ENCODE measurements at regions not wholly inside any gene's neighbourhood (a gene's known extent, or its start where the extent isn't known, plus 50 kb on each side); places are given as distances from the start of the nearest gene placed in this dataset.
"Not testable (repeated sequence)": the region's sequence is repeated elsewhere in the genome, so short reads cannot be mapped to it uniquely, and the experiment has no call there.

DNA sequence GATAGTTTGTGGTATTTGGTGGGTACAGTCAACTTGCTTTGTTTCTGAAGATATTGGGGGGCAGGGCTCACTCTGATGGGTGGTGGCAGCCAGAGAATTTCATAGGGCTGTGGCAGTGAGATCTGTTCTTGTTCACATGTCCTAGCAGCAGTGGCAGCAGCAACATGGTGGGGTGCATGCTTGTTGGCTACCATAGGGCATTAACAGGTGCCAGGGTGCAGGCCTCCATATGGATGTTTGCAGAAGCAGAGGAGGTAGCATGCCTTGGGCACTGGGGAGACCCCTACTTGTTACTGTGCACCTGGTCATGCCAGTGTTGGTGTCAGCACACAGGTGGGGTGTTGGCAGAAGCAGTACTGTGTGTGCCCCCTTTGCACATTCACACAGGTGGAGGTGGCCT lies 96.3 kb upstream of the ZC4H2 start:
- Histone ChIP-seq H3K4me3 (ENCODE audit: low read depth, low read length) (no peak overlapping the region), H3K27ac (no peak overlapping the region), H3K36me3 (replicated peaks) (no peaks in the 10 kb centered on the region), H3K27me3 (replicated peaks) (no peaks in the 10 kb centered on the region)
- TF ChIP-seq, protein P1, sequence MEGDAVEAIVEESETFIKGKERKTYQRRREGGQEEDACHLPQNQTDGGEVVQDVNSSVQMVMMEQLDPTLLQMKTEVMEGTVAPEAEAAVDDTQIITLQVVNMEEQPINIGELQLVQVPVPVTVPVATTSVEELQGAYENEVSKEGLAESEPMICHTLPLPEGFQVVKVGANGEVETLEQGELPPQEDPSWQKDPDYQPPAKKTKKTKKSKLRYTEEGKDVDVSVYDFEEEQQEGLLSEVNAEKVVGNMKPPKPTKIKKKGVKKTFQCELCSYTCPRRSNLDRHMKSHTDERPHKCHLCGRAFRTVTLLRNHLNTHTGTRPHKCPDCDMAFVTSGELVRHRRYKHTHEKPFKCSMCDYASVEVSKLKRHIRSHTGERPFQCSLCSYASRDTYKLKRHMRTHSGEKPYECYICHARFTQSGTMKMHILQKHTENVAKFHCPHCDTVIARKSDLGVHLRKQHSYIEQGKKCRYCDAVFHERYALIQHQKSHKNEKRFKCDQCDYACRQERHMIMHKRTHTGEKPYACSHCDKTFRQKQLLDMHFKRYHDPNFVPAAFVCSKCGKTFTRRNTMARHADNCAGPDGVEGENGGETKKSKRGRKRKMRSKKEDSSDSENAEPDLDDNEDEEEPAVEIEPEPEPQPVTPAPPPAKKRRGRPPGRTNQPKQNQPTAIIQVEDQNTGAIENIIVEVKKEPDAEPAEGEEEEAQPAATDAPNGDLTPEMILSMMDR (IDR thresholded peaks at IDR 0.05; ENCODE audit: low read depth, low read length, missing control alignments) = no peak
- DNase-seq = no peak
- in situ Hi-C loops (cut with HindIII; ENCODE audit: low pct_ligation_motif_present, low sequenced_read_pairs) = no loop called here

DNA sequence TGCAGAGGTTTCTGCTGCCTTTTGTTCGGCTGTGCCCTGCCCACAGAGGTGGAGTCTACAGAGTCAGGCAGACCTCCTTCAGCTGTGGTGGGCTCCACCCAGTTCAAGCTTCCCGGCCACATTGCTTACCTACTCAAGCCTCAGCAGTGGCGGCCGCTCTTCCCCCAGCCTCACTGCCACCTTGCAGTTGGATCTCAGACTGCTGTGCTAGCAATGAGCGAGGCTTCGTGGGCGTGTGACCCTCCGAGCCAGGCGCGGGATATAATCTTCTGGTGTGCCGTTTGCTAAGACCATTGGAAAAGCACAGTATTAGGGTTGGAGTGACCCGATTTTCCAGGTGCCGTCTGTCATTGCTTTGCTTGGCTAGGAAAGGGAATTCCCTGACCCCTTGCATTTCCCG lies 82.4 kb upstream of the ZC4H2 start:
- H3K4me3 ChIP-seq (ENCODE audit: low read depth, low read length); in situ Hi-C loops (cut with HindIII; ENCODE audit: low pct_ligation_motif_present, low sequenced_read_pairs): not testable (repeated sequence)

DNA sequence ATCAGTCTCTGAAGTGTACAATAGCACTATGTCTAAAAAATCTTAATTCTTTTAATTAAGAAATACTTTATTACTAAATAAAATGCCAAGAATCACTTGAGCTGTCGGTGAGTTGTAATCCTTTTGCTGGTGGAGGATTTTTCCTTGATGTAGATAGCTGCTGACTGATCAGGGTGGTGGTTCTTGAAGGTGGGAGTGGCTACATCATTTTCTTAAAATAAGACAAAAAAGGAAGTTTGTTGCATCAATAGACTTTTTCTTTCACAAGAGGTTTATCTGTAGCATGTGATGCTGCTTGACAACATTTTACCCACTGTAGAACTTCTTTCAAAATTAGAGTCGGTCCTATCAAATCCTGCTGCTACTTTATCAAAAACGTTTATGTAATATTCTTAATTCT lies 68.8 kb upstream of the ZC4H2 start:
- H3K27me3 ChIP-seq (replicated peaks) = no peaks in the 10 kb centered on the region
- no peak overlapping the region for H3K4me3 ChIP-seq (ENCODE audit: low read depth, low read length)
- in situ Hi-C loops (cut with HindIII; ENCODE audit: low pct_ligation_motif_present, low sequenced_read_pairs) = no loop called here
- TF ChIP-seq, protein P1 (IDR thresholded peaks at IDR 0.05; ENCODE audit: low read depth, low read length, missing control alignments) = no peak
- no peak for DNase-seq
- no peak overlapping the region for H3K27ac ChIP-seq
- no peaks in the 10 kb centered on the region for H3K36me3 ChIP-seq (replicated peaks)

More for the DNA sequence above, 82.4 kb upstream of the ZC4H2 start:
- H3K36me3 ChIP-seq (replicated peaks); DNase-seq; H3K27ac ChIP-seq; H3K27me3 ChIP-seq (replicated peaks): not testable (repeated sequence)

DNA sequence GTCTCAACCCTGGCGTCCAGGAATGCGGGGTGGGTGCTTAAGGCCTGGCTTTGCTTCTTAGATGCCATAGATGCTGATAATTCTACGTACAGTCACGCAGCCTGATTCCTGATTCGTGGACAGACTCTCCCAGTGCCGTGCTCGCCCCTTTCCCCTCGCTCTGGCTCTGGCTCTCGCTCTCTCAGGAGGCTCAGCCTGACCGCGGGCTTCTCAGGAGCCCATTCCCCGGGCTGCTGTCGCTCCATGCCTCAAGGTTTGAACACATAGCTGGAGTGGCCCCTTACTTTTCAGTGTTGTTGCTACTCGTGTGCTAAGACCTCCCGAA lies 59.2 kb upstream of the ZC4H2 start:
- H3K4me3 ChIP-seq (ENCODE audit: low read depth, low read length) = peak overlapping the region; percentile 41
- TF ChIP-seq, protein P1 (IDR thresholded peaks at IDR 0.05; ENCODE audit: low read depth, low read length, missing control alignments) = no peak
- in situ Hi-C loops (cut with HindIII; ENCODE audit: low pct_ligation_motif_present, low sequenced_read_pairs) = no loop called here
- DNase-seq = peak; percentile 4
- no peaks in the 10 kb centered on the region for H3K36me3 ChIP-seq (replicated peaks)
- H3K27ac ChIP-seq = no peak overlapping the region
- H3K27me3 ChIP-seq (replicated peaks) = no peaks in the 10 kb centered on the region

DNA sequence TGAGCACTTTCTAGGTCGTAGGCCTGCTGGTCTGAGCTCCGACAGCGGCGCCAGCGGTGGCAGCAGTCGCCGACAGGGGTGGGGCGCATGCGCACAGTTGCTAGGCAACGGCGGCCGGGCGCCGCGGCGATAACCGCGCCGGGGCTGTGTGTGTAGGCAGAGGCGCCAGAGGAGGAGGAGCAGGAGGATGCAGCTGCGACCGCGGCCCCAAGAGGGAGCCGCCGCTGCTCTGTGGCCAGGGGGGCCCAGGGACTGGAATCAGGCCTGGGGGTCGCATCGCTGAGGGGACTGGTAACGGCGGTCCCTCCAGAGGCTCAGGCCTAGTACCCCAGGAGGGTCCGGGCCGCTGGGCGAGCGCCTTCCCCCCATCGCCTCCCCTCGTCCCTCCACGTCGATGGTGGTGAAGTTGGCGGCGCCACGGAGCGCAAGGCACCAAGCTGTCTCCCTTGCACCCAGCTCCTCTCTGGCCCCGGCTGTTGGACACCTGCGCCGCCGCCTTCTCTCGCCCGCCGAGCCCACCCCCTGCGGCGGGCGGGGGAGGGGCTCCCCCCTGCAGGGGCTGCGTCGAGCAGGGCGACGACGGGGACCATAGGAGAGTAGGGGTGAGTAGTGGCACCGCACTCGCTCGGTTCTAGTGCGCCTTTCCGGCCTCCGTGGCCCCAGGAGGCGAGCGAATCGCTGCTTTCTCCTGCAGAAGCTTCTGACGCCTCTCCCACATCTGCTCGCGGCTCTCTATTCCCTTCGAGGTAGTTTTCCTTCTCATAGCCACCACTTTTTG lies 58.6 kb upstream of the ZC4H2 start, which contains the start of gene ZC3H12B:
Gene ZC3H12B, plus strand, starts transcription at position 159 of the 778 bp plus-strand sequence.
- DNase-seq = peak; percentile 55
- H3K27me3 ChIP-seq (replicated peaks) = no peaks in the 10 kb centered on the region
- no peak within 1 kb of the TSS for H3K27ac ChIP-seq
- in situ Hi-C loops (cut with HindIII; ENCODE audit: low pct_ligation_motif_present, low sequenced_read_pairs) = no loop called here
- no peaks in the 10 kb centered on the region for H3K36me3 ChIP-seq (replicated peaks)
- H3K4me3 ChIP-seq (ENCODE audit: low read depth, low read length) = peak within 1 kb of the TSS; percentile 41
- TF ChIP-seq, protein P1 (IDR thresholded peaks at IDR 0.05; ENCODE audit: low read depth, low read length, missing control alignments) = peak; percentile 42

DNA sequence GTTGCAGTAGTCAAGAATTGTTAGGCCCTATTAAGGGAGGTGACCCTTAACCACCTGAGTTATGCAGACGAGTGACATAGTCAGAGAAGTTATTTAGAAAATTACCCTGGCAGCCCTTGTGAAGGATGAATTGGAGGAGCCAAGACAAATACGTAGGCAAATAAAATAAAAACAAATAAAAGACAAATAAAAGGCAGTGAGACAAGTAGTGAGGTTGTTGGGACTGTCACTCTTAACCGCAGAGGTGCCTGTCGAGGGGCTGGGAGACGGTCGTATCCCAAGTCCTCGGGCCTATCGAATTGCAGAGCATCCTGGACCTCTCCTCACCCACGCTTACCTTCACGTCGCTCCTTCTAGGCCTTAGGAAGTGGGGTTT lies 58.0 kb upstream of the ZC4H2 start:
- no peaks in the 10 kb centered on the region for H3K27me3 ChIP-seq (replicated peaks)
- in situ Hi-C loops (cut with HindIII; ENCODE audit: low pct_ligation_motif_present, low sequenced_read_pairs) = no loop called here
- H3K36me3 ChIP-seq (replicated peaks) = no peaks in the 10 kb centered on the region
- peak overlapping the region; percentile 34 for H3K4me3 ChIP-seq (ENCODE audit: low read depth, low read length)
- no peak for DNase-seq
- no peak overlapping the region for H3K27ac ChIP-seq
- TF ChIP-seq, protein P1 (IDR thresholded peaks at IDR 0.05; ENCODE audit: low read depth, low read length, missing control alignments) = no peak
